ENCODE measurements at regions not wholly inside any gene's neighbourhood (a gene's known extent, or its start where the extent isn't known, plus 50 kb on each side); places are given as distances from the start of the nearest gene placed in this dataset.

DNA sequence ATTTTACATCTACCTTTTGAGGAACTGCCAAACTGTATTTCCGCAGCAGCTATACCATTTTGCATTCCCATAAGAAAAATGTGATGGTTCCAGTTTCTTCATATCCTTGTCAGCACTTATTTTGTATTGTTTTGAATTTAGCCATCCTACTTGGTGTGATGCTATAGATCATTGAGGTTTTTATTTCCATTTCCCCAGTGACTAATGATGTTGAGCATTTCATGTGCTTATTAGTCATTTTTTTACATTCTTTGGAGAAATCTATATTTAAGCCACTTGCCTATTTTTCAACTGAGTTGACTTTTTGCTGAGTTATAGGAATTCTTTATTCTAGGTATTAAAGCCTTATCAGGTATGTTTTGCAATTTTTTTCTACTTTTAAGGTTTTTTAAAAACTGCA, 347.6 kb upstream of the RARB start:
- WGBS, 10 experiments = 27 to 100% (median 89%) methylated on average over 1 of the region's 1 CpG; no CpG with 5 or more reads in 1 of the 10 experiments
- no peak overlapping the region for H3K27ac ChIP-seq
- in situ Hi-C loops (cut with MboI; ENCODE audit: low pct_unique_long_range_greater_than_20kb in 2 of 9, low sequenced_read_pairs in 9 of 9, unreplicated experiment in 9 of 9) = no loop called here
- H3K4me3 ChIP-seq = no peak overlapping the region
- H3K4me1 ChIP-seq (replicated peaks in 1 of 2) = no peaks in the 10 kb centered on the region
- no peak for ATAC-seq (replicated peaks in 6 of 8)

DNA sequence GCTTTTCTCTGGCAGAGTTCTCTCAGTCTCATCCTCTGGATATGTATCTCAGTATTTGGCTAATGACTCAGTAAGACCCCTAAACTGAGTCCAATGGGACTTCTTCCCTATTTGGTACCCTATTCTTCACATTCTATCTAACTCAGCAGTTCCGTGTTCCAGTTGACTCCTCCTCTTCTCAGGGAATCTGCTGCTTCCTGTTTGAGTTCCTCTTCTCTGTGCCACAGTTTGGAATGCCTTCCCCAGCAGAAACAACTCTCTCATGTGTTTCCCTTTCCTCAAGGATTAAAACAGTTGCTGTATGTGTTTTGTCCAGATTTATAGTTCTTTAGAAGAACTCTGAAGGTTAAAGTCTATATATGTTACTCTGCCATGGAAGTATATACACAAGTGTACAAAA, 344.0 kb upstream of the RARB start:
- in situ Hi-C loops (cut with MboI; ENCODE audit: low pct_unique_long_range_greater_than_20kb in 2 of 9, low sequenced_read_pairs in 9 of 9, unreplicated experiment in 9 of 9) = no loop called here
- no peak for ATAC-seq (replicated peaks in 6 of 8)
- no peak overlapping the region for H3K27ac ChIP-seq
- 40 to 86% (median 40%) methylated on average over 1 of the region's 1 CpG; no CpG with 5 or more reads in 5 of the 10 experiments for WGBS, 10 experiments
- peaks cover 5 to 19% of the 10 kb centered on the region in 2 donors for H3K4me1 ChIP-seq (replicated peaks in 1 of 2)
- H3K4me3 ChIP-seq = no peak overlapping the region

DNA sequence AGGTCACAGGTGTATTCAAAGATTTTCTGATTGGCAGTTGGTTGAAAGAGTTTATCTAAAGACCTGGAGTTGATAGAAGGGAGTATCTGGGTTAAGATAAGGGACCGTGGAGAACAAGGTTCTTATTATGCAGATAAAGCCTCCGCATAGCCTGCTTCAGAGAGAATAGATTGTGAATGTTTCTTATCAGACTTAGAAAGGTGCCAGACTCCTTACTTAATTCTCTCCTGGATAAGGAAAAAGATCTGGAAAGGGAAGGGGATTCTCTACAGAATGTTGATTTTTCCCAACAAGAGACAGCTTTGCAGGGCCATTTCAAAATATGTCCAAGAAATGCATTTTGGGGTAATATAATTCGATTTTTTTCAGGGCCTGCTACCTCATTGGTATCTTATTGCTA, 341.3 kb upstream of the RARB start:
- WGBS, 10 experiments = 18 to 100% (median 62%) methylated on average over 2 to 3 of the region's 3 CpGs; no CpG with 5 or more reads in 2 of the 10 experiments
- no peak for ATAC-seq (replicated peaks in 6 of 8)
- peaks cover 17 to 43% of the 10 kb centered on the region in 2 donors for H3K4me1 ChIP-seq (replicated peaks in 1 of 2)
- no peak overlapping the region for H3K4me3 ChIP-seq
- in situ Hi-C loops (cut with MboI; ENCODE audit: low pct_unique_long_range_greater_than_20kb in 2 of 9, low sequenced_read_pairs in 9 of 9, unreplicated experiment in 9 of 9) = no loop called here
- H3K27ac ChIP-seq = no peak overlapping the region

DNA sequence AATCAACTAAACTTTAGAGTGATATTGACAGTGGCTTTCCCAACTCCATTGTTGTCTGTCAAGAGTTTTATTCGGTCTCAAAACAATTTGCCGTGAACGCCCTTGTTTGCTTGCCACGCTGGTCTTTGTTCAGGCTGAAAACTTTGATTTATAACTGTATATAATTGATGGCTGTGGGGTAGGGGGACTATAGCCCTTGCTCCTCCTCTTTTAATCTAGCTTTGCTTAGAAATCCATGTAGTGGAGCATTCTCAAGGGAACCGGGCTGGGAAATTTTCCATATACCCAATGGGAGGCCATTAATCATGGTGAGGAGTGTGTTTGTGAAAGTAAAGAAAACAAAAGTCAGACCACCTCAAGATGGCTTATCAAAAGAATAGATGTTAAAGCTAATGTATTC, 339.8 kb upstream of the RARB start:
- 0 to 79% (median 13%) methylated on average over 2 to 5 of the region's 5 CpGs; no CpG with 5 or more reads in 1 of the 10 experiments for WGBS, 10 experiments
- no peak overlapping the region for H3K27ac ChIP-seq
- no peak overlapping the region for H3K4me3 ChIP-seq
- in situ Hi-C loops (cut with MboI; ENCODE audit: low pct_unique_long_range_greater_than_20kb in 2 of 9, low sequenced_read_pairs in 9 of 9, unreplicated experiment in 9 of 9) = no loop called here
- peak in 5 of 8 experiments; percentile 92 to 98 (median 96) for ATAC-seq (replicated peaks in 6 of 8)
- peaks cover 21 to 50% of the 10 kb centered on the region in 2 donors for H3K4me1 ChIP-seq (replicated peaks in 1 of 2)

DNA sequence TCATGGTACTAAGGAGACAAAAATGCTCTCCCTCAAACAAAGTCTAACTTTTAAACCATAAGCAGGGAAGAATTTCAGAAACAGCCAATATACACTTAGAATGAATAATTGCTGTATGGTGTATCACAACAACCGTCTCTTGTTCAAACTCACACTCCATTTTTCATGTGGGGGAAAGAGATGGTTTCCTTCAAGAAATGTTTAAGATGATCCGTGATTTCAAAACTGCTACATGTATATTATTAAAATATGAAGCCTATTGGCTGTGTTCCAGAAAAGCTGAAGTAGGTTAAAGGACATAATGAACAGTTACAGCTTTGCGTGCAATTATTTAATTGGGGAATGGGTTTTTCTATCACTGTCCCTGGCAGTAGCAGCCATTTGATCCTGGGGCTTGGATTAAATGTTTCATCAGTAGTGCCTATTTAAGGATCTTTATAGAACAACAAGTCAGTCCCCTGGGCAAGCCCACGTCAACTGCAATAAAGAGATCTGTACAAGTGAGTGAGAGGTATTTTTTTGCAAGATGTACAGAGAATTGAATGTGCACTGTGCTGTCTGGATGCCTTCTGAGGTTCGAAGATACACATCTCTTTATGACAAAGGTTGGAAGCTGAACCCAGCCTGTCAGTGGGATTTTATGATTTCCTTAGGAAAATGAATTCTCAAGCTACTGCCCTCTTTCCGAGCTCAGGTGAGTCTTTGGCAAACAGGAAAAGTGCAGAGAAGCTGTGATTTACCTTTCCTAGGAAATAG, 337.2 kb upstream of the RARB start:
- no peak for ATAC-seq (replicated peaks in 6 of 8)
- Histone ChIP-seq H3K4me3 (no peak overlapping the region), H3K4me1 (replicated peaks in 1 of 2) (peaks cover 21 to 50% of the 10 kb centered on the region in 2 donors), H3K27ac (no peak overlapping the region)
- in situ Hi-C loops (cut with MboI; ENCODE audit: low pct_unique_long_range_greater_than_20kb in 2 of 9, low sequenced_read_pairs in 9 of 9, unreplicated experiment in 9 of 9) = no loop called here
- WGBS, 10 experiments = 17 to 96% (median 70%) methylated on average over 2 to 6 of the region's 6 CpGs; no CpG with 5 or more reads in 1 of the 10 experiments

DNA sequence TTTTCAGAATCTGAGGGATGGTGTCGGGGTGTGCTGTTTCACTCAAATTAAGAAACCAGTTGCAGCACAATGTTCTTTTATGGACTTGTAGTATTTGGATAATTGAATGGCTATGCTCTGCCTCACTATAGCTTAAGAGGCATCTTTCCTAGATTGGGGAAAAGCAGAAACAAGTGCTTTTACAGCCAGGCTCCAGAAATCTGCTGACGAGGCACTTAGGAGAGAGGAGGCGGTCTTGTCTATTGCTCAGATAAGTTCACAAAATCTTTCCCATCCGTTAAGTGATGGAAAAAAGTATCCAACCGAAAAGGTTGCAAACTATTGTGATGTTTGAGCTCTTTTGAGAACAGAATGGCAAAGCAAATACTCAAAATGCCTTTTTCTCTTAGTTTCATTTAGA, 336.1 kb upstream of the RARB start:
- no peak overlapping the region for H3K4me3 ChIP-seq
- no peak overlapping the region for H3K27ac ChIP-seq
- no peak for ATAC-seq (replicated peaks in 6 of 8)
- in situ Hi-C loops (cut with MboI; ENCODE audit: low pct_unique_long_range_greater_than_20kb in 2 of 9, low sequenced_read_pairs in 9 of 9, unreplicated experiment in 9 of 9) = no loop called here
- H3K4me1 ChIP-seq (replicated peaks in 1 of 2) = peaks cover 26 to 55% of the 10 kb centered on the region in 2 donors
- WGBS, 10 experiments = 40 to 83% (median 62%) methylated on average over 1 to 5 of the region's 5 CpGs; no CpG with 5 or more reads in 1 of the 10 experiments

DNA sequence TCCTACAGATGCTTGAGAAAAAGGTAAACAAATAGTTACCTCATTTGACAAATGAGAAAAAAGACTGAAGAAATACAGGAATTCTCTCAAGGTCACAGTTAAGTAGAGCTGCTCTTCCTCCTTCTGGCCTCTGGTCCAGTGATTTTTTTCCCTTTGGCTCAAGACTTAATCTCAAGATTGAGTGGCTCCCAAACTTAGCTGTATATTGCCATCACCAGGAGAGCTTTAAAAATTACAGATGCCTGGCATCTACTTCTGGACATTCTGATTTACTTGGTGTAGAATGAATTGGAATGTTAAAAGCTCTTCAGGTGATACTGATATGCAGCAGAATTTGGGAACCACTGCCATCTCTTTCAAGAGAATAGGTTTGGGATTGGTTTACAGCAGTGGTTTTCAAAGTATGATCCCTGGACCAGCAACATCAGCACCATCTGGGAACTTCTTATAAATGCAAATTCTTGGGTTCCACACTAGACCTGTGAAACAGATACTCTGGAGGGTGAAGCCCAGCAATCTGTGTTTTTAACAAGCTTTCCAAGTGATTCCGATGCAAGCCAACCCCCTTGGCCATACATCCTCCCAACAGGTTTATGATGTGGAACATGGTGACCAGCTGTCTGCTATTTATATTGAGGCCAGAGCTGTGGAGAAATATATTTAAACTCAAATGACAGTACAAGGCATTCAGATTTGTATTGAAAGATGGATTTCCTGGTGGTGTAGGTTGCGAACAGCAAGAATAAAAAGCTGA, 333.0 kb upstream of the RARB start:
- Histone ChIP-seq H3K4me3 (no peak overlapping the region), H3K4me1 (replicated peaks in 1 of 2) (peaks cover 17 to 27% of the 10 kb centered on the region in 2 donors), H3K27ac (no peak overlapping the region)
- ATAC-seq (replicated peaks in 6 of 8) = peak in 2 of 8 experiments; percentile 21 to 27
- WGBS, 10 experiments = 0 to 100% (median 97%) methylated on average over 1 to 2 of the region's 2 CpGs; no CpG with 5 or more reads in 2 of the 10 experiments
- in situ Hi-C loops (cut with MboI; ENCODE audit: low pct_unique_long_range_greater_than_20kb in 2 of 9, low sequenced_read_pairs in 9 of 9, unreplicated experiment in 9 of 9) = no loop called here

DNA sequence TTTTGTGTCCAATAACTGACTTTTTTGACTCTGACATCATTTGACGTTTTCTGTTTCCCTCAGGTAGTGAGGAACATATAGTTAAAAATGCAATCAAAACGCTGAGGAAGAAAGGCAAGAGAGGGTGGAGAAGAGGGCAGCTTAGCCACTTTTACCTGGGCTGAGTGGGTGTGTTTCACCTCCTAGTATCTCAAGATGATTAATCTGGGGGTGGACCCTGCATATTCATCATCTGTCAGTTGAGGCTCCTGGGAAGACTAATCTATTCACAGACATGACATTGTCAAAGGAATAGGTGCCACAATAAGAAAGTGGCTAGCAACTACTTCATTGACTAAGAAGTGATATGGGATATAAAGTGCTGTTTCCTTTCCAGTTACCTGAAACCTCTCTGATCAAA, 331.5 kb upstream of the RARB start:
- H3K4me1 ChIP-seq (replicated peaks in 1 of 2) = peaks cover 11 to 14% of the 10 kb centered on the region in 2 donors
- in situ Hi-C loops (cut with MboI; ENCODE audit: low pct_unique_long_range_greater_than_20kb in 2 of 9, low sequenced_read_pairs in 9 of 9, unreplicated experiment in 9 of 9) = no loop called here
- no peak overlapping the region for H3K4me3 ChIP-seq
- no peak overlapping the region for H3K27ac ChIP-seq
- 0 to 100% (median 81%) methylated on average over 1 to 2 of the region's 2 CpGs; no CpG with 5 or more reads in 2 of the 10 experiments for WGBS, 10 experiments
- ATAC-seq (replicated peaks in 6 of 8) = no peak

DNA sequence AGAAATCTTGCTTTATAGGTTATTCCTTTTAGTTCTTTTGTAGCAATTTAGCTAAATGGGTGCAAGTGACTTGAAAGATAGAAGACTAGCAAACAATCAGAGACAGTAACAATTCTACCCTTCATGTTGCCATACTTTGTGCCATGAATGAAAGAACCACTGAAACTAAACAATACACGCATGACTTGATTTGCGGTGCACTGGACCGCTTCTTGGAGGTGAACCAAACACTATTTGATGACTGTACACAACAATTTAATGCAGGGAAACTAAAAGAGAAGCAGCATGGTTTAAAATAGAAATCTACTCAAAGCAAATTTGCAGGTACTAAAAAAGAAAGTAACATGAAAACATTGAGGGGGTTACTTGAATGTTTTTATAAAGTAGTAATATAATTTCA, 331.0 kb upstream of the RARB start:
- ATAC-seq (replicated peaks in 6 of 8) = no peak
- Histone ChIP-seq H3K4me3 (no peak overlapping the region), H3K27ac (no peak overlapping the region), H3K4me1 (replicated peaks in 1 of 2) (peaks cover 8 to 9% of the 10 kb centered on the region in 2 donors)
- 60 to 100% (median 93%) methylated on average over 1 to 3 of the region's 3 CpGs; no CpG with 5 or more reads in 2 of the 10 experiments for WGBS, 10 experiments
- in situ Hi-C loops (cut with MboI; ENCODE audit: low pct_unique_long_range_greater_than_20kb in 2 of 9, low sequenced_read_pairs in 9 of 9, unreplicated experiment in 9 of 9) = no loop called here

DNA sequence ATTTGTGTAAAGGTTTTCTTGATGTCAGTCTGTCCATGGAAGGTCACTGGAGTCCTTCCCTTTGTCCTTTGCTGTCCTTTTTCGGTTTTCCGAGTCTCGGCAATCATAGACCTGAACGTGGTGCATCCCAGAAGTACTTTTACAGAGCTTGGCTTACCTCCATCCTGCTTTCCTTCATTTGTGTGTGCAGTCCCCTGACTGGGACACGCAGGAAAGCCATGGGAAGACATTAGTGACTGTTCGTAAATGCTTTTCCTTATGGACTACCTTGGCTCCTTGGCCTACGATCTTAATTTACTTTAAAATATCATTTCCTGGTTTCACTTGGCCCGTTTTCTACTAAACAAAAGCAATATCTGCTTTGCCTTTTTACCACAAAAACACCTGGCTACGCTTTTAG, 328.4 kb upstream of the RARB start:
- H3K4me1 ChIP-seq (replicated peaks in 1 of 2) = peaks cover 5 to 7% of the 10 kb centered on the region in 2 donors
- WGBS, 10 experiments = 20 to 95% (median 81%) methylated on average over 1 to 9 of the region's 9 CpGs
- in situ Hi-C loops (cut with MboI; ENCODE audit: low pct_unique_long_range_greater_than_20kb in 2 of 9, low sequenced_read_pairs in 9 of 9, unreplicated experiment in 9 of 9) = no loop called here
- no peak overlapping the region for H3K4me3 ChIP-seq
- no peak overlapping the region for H3K27ac ChIP-seq
- no peak for ATAC-seq (replicated peaks in 6 of 8)

DNA sequence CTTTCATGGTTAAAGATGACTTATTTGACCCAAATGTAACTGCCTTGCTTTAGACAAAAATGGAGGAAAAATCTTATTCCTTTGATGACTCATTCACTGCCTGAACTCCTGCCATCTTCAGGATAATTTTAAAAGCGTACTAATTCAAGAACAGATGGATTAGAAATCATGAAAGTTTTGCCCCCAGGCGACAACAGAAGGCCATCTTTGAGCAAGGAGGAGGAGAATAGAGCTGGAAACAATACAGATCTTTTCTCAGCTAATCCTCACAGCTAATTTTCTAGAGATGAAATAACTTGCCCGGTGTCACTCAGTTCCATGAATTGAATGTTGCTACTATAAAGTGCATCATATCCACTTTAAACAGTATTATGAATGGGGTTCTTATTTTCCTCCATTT, 324.7 kb upstream of the RARB start:
- 0 to 100% (median 90%) methylated on average over 1 to 3 of the region's 3 CpGs; no CpG with 5 or more reads in 1 of the 10 experiments for WGBS, 10 experiments
- peak in 2 of 8 experiments; percentile 21 to 44 for ATAC-seq (replicated peaks in 6 of 8)

DNA sequence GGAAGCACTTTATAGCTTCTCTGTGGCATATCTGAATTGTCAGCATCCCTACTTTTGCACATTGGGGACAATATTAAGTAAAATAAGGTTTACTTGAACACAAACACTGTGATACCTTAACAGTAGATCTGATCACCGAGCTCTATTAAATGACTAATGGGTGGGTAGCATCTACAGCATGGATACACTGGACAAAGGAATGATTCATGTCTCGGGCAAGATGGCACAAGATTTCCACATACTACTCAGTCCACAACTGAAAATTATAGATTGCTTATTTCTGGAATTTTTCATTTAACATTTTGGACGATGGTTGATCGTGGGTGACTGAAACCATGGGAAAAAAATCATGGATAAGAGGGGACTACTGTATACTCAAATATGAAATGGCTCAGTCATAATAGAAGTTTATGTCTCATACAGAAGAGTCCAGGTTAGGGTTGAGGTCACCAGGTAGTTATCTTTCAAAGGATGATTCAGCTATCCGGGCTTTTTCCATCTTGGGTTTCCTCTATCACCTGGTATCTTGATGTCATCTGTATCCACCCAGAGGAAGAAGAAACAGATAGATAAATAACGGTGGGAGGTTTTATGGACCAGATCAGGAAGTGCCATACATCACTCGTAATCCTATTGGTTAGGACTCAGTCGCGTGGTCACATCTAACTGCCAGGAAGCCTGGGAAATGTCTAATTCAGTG, 320.0 kb upstream of the RARB start:
- H3K4me3 ChIP-seq = no peak overlapping the region
- no peak overlapping the region for H3K27ac ChIP-seq
- in situ Hi-C loops (cut with MboI; ENCODE audit: low pct_unique_long_range_greater_than_20kb in 2 of 9, low sequenced_read_pairs in 9 of 9, unreplicated experiment in 9 of 9) = no loop called here
- ATAC-seq (replicated peaks in 6 of 8) = no peak
- no peaks in the 10 kb centered on the region for H3K4me1 ChIP-seq (replicated peaks in 1 of 2)
- WGBS, 10 experiments = 29 to 100% (median 96%) methylated on average over 1 to 9 of the region's 9 CpGs

More for the DNA sequence above, 324.7 kb upstream of the RARB start:
- no peak overlapping the region for H3K27ac ChIP-seq
- in situ Hi-C loops (cut with MboI; ENCODE audit: low pct_unique_long_range_greater_than_20kb in 2 of 9, low sequenced_read_pairs in 9 of 9, unreplicated experiment in 9 of 9) = no loop called here
- no peaks in the 10 kb centered on the region for H3K4me1 ChIP-seq (replicated peaks in 1 of 2)
- H3K4me3 ChIP-seq = no peak overlapping the region

DNA sequence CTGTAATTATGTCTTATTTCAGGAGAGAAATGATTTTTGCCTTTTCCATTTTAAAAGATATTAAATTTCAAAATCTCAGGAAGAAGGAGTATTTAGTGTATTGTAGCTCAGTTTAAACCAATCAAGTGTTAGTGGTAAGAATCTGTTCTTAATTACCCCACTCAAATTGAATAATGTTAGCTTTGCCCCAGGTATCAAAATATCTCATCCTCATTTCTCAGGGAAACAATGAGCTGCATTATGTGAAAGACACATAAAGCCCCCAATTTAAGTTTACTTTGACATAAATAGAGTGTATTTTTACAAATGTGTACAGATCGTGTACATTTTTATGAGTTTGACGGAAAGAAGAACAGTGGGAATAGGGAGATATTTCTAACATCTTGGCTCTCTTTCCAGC, 317.4 kb upstream of the RARB start:
- 20 to 100% (median 87%) methylated on average over 1 to 2 of the region's 2 CpGs; no CpG with 5 or more reads in 2 of the 10 experiments for WGBS, 10 experiments
- H3K27ac ChIP-seq = no peak overlapping the region
- in situ Hi-C loops (cut with MboI; ENCODE audit: low pct_unique_long_range_greater_than_20kb in 2 of 9, low sequenced_read_pairs in 9 of 9, unreplicated experiment in 9 of 9) = no loop called here
- H3K4me1 ChIP-seq (replicated peaks in 1 of 2) = no peaks in the 10 kb centered on the region
- ATAC-seq (replicated peaks in 6 of 8) = no peak
- H3K4me3 ChIP-seq = no peak overlapping the region
